Adrenal gland (tissue), 5 donors: ENCODE measurements at regions not wholly inside any gene's neighbourhood (a gene's known extent, or its start where the extent isn't known, plus 50 kb on each side); places are given as distances from the start of the nearest gene placed in this dataset.

Experiments
- POLR2A ChIP-seq, 2 donors: fragments of 450-650 bp; IDR thresholded peaks; one replicate each; pipeline ENCODE4 v1.6.1; 2017; ENCODE audit warnings: antibody characterized with exemption in 2 of 2, mild to moderate bottlenecking in 2 of 2, moderate library complexity in 1 of 2
- TF ChIP-seq, protein P1 (sequence below), 6 experiments: fragments of 450-650 bp in 4 of 6; fragments of 200-600 bp in 2 of 6; sonication (generic) in 1 of 6; IDR thresholded peaks; 1 replicate in 5 of 6; 2 replicates in 1 of 6; pipeline versions ENCODE4 v1.5.1 to v1.8.0; 2016 to 2021; ENCODE audit warnings: antibody characterized with exemption in 6 of 6, mild to moderate bottlenecking in 2 of 6, moderate library complexity in 1 of 6
- donor health status: DM: no; HTN: no; CAD: no.

DNA sequence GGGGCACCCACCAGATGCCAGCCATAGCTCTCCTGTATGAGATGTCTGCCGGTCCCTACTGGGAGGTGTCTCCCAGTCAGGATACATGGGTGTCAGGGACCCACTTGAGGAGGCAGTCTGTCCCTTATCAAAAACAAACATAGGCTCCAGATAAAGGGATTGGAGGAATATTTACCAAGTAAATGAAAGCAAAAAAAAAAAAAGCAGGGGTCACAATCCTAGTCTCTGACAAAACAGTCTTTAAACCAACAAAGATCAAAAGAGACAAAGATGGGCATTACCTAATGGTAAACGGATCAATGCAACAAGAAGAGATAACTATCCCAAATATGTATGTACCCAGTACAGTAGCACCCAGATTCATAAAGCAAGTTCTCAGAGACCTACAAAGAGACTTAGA, 640.0 kb upstream of the LRRTM4 start:
- TF ChIP-seq, protein P1, sequence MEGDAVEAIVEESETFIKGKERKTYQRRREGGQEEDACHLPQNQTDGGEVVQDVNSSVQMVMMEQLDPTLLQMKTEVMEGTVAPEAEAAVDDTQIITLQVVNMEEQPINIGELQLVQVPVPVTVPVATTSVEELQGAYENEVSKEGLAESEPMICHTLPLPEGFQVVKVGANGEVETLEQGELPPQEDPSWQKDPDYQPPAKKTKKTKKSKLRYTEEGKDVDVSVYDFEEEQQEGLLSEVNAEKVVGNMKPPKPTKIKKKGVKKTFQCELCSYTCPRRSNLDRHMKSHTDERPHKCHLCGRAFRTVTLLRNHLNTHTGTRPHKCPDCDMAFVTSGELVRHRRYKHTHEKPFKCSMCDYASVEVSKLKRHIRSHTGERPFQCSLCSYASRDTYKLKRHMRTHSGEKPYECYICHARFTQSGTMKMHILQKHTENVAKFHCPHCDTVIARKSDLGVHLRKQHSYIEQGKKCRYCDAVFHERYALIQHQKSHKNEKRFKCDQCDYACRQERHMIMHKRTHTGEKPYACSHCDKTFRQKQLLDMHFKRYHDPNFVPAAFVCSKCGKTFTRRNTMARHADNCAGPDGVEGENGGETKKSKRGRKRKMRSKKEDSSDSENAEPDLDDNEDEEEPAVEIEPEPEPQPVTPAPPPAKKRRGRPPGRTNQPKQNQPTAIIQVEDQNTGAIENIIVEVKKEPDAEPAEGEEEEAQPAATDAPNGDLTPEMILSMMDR (IDR thresholded peaks at IDR 0.05): no peak
- no peak for TF ChIP-seq POLR2A (IDR thresholded peaks at IDR 0.05)
